HCT116 (cell line): ENCODE measurements at regions not wholly inside any gene's neighbourhood (a gene's known extent, or its start where the extent isn't known, plus 50 kb on each side); places are given as distances from the start of the nearest gene placed in this dataset.

ENCODE experiments used
- CTCF ChIP-seq, 3 experiments: fragments of 200-600 bp in 1 of 3; sonication (generic) in 1 of 3; IDR thresholded peaks in 2 of 3; conservative IDR thresholded peaks in 1 of 3; 2 replicates each; pipeline ENCODE4 v1.5.1; 2012 to 2017; ENCODE audit warnings: low read depth in 2 of 3, low read length in 2 of 3, antibody characterized with exemption in 1 of 3, borderline replicate concordance in 1 of 3, control low read depth in 1 of 3, mild to moderate bottlenecking in 1 of 3, mixed read lengths in 1 of 3, mixed run types in 1 of 3, moderate library complexity in 1 of 3; ENCODE audit not compliant: insufficient read depth in 1 of 3
- POLR2A ChIP-seq: IDR thresholded peaks from 2 replicates; pipeline ENCODE4 v1.7.0; 2011; ENCODE audit warnings: borderline replicate concordance; ENCODE audit not compliant: insufficient read depth, insufficient read length; ENCODE audit errors: extremely low read depth
- POLR2AphosphoS5 ChIP-seq: IDR thresholded peaks from 2 replicates; pipeline ENCODE4 v1.6.1; 2011; ENCODE audit warnings: mild to moderate bottlenecking, low read depth, low read length, moderate library complexity
- RAD21 ChIP-seq: IDR thresholded peaks from 2 replicates; pipeline ENCODE4 v1.6.1; 2012; ENCODE audit warnings: low read depth, mild to moderate bottlenecking
- TCF7L2 ChIP-seq: IDR thresholded peaks from 2 replicates; pipeline ENCODE4 v1.7.0; 2011; ENCODE audit warnings: borderline replicate concordance, inconsistent platforms; ENCODE audit not compliant: insufficient read depth, insufficient read length; ENCODE audit errors: extremely low read depth

- no peak for TF ChIP-seq TCF7L2
- TF ChIP-seq RAD21: no peak
- TF ChIP-seq POLR2AphosphoS5: no peak
- no peak for TF ChIP-seq POLR2A
- no peak for TF ChIP-seq CTCF (IDR thresholded peaks at IDR 0.05 in 2 of 3, conservative IDR thresholded peaks at IDR 0.05 in 1 of 3; ENCODE audit: borderline replicate concordance in 1 of 3, insufficient read depth in 1 of 3, low read depth in 2 of 3, low read length in 2 of 3)
Observed at GRCh38 chr5:143946837-143947236, 134.9 kb downstream of the HMHB1 start.
